ENCODE measurements at regions not wholly inside any gene's neighbourhood (a gene's known extent, or its start where the extent isn't known, plus 50 kb on each side); places are given as distances from the start of the nearest gene placed in this dataset.

DNA sequence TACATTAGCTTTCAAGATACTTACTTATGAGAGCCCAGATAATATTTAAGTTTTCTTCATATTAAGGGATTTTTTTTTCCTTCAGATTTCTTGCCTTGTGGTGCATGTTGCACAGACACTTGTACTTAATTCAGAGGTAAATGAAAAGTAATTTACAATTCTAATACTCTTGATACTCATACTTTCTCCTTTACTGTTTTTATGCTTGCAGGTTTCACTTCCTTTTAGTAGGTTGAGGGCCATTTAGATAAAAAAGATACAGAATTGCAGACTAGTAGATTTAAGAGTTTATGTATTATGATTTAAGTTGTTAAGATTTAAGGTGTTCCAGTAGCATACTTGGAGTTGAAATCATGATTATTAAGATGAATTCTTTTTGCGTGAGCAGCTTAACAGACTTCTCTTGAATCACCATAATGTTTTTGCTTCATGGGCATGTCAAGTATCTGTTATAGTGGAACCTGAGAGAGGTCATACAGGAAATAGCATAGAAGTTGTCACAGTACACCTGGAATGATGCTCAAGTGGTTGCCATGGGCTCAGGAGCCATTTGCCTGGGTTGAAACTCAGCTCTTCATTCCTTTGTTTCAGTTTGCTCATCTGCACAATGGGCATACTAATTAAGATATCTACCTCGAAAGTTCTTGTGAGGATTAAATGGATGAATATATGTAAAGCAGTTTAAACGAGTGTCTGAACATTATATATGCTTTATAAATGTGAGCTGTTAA lies 174.8 kb upstream of the PRPS1L1 start:
- no peak for DNase-seq

DNA sequence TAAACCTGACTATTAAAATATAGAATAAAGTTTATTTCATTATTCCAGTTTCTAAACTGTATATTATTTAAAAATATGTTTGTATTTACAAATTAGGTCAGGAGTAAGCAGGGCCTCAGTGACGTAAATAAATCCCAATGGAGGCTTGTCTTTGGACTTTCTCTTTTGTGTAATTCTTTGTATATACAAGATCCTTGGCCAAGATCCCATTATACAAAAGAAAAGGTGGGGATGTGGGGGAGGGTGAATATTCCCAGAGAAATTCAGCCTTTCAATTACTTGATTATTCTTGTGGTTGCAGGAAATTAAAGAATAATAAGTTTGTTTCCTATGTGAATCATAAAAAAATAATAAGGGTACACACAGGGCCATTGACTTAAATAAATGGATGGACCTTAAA lies 178.7 kb upstream of the PRPS1L1 start:
- no peak for DNase-seq

DNA sequence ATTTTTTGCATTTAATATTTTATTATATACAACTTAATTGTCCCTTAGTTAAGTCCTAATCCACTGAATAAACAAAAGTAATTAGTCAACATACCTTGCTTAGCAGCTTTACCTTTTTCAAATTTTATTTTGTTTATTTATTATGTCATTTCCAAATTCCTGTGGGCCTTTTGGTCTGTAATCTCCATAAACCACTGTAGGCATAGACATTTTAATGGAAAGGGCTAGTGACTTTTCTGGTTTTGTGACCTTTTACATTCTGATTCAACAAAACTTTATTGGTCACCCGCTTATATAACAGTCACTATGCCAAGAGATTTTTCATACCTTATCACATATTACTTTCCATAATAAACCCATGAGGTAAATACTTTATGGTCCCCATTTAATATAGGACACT lies 181.3 kb upstream of the PRPS1L1 start:
- DNase-seq, result no peak

DNA sequence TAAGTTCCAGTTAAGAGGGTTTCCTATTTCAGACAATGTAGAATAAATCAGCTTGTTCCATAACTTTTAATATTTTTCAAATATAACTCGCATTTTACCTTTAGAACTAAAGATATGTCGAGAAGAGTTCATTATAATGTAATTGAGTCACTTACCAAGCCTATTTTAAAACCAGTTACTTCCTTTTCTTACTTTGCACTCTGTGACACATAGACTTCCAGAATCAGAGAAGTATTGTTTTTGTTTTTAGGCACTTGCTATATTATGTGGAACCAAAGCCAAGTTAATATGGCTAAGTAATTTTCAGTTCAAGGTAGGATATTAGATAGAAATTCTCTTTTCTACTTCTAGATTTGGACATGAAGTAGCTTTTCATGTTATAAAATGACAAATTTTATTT lies 182.7 kb upstream of the PRPS1L1 start:
- DNase-seq, result no peak

DNA sequence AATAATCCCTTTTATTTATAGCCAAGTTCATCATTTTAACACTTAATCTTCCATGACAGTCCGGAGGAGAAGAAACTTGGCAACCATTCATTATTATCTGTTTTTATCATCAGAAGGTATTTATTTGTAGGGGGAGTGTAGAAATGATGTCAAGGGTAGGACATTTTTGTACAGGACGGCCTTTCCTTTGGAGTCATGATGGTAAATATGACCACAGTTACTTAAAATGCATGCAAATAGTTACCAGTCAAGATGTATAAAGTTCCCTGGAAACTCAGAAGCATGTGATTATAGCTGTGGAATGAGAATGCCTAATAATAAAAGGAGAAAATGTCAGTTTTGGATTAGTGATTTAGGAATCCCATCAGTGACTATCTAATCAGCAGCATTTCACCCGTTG lies 183.1 kb upstream of the PRPS1L1 start:
- no peak for DNase-seq

DNA sequence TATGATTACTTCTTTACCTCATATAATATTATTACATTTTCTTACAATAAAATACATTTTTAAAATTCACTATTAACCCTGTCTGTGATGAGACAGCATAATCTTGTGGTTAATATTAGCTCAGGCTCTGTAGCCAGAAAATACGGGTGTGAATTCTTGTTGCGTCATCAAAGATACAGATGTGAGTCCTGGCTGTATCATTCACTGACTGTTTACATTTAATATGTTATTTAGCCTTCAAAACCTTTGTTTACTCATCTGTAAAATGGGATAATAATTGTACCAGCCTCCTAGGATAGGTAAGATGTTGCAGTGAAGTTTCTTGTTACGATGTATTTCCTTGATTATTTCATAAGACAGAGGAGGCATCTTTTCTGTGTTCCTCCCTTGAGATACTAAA lies 184.7 kb upstream of the PRPS1L1 start:
- DNase-seq, result no peak

DNA sequence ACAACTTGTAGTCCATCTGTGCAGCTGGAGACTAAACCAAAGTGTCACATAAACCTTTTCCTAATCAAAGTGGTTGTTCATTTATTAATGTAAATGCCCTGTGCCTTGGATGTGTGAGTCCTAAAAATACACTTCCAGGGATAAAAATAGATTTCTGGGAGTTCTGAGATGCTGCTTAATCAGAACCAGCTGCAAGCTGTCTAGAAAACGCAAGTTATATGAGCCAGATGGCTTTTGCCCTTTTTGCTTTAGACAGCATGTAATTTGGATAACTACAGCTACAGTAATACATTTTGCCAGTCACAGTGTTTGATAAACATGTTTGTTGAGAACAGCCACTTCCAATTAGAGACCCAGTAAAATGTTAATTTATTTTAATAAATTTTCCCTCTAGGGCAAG lies 185.1 kb upstream of the PRPS1L1 start:
- DNase-seq, result peak; percentile 43

DNA sequence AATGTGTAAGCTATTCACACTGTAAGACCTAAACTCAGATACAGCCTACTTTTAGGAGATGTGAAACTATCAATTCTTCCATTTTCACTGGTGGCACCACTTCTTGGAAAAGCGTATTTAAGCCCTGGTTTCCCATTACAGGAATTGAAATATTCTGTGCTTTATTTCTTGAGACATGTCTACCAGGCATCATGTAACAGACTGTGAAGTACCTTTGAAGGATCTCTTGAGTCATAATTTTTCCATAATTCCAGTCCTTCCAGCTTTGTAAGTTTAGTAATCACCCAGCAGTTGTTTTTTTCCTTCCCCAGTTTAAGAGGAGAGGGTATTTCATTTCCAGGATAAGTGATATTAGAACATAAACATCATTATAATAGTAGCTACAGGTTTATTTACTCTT lies 186.0 kb upstream of the PRPS1L1 start:
- no peak for DNase-seq

DNA sequence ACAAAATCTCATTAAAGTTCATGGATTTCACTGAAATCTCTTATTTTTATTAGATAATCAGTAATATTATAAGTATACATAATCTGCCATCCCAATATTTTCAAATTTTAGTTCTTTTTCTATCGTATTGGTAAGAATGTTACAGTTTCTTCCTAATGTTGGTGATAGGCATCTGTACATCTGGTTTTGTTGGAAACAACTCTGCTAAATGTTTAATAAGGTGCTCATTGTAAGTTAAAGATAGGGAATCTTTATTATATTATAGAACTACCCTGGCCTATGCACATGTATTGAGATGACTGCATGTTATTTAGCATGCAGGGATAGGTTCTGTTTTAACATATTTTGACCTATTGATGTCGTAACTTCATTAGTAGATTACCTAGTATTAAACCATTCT lies 188.6 kb upstream of the PRPS1L1 start:
- DNase-seq, result no peak

DNA sequence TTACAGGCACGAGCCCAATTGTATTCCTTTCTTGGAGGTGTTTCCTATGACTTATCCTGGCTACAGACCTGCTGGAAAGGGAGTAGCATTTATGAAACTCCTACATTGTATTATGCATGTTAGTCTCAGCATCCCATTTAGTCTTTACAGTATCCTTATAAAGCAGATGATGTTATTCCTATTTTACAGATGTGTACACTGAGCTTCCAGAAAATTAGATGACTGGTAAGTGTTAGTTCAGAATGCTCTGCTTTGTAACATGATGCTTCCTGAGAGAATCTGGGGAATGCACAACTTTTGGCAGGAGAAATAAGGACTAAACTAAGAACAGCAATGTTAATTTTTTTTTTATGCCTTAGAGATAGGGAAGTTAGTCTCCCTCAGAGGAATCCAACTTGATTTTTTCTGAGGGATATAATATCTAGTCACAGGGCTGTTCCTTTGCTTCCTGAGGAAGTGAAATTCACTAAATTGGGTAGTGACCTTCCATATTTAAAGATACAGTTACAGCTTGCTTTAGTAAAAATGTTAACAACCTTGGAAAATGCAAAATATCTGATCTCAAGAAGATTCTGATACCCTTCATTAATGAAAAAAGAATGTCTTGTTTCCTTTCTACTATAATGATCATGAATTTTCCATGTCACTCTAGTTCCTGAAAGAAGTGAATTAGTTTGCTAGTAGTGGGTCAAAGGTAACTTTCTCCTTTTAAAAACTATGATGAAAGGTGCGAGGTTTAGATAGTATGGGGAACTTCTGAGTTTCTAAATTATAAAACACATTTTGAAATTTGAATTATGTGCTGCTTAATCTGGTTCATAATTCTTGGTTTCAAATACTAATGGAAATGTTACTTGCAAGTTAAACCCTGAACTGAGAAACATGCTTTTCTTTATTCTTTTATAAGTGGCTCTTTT lies 194.0 kb upstream of the PRPS1L1 start:
- DNase-seq, result no peak

DNA sequence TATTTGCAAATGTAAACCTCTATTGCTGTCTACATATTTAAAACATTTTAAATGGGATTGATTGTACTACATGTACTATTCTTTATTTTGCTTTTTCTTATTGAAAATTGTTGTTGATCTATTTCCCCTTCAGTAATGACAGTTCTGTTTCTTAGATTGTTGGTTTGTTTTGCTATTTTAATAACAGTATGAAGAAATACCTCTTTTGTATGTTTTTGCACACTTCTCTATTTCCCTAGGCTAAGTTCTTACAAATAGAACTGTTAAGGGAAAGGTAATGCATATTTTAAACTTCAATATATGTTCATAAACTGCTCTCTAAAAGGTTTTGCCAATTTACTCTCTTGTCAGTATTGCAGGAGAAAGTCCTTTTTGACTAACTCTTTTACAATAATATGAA lies 195.0 kb upstream of the PRPS1L1 start:
- no peak for DNase-seq

DNA sequence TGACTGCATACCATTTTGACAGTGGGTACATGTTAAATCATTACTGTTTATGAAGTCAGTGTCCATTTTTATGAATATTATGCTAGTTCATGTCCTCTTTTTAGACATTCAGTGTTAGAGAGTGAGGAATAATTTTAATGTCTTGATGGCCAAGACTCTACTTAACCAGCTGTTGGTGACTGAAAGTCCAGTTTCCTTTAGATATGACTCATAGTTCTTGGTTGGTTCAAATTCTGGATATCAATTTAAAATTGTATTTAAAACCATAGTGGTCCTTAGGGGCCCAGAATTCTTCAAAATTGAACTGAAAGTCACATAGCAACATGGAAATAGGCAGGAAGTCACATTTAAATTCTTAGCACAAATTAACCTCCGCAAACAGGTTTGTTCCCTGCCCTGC lies 196.5 kb upstream of the PRPS1L1 start:
- no peak for DNase-seq

DNA sequence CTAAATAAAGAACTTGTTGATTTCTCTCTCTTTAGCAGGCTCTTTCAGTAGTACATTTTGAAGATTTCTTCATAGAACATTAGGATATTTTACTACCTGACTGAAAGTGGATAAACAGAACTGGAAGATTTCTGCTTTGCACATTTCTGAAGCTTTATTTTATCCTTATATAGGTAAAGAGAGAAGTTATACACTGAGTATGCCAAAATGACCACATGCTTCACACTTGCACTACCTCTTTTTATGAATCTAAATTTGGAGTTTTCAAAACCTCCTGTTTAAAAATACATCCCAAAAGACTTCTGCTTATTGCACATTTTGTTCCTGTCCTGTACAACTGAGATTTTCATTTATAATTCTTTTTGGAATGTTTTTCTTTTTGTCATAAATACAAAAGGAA lies 197.4 kb upstream of the PRPS1L1 start:
- no peak for DNase-seq

DNA sequence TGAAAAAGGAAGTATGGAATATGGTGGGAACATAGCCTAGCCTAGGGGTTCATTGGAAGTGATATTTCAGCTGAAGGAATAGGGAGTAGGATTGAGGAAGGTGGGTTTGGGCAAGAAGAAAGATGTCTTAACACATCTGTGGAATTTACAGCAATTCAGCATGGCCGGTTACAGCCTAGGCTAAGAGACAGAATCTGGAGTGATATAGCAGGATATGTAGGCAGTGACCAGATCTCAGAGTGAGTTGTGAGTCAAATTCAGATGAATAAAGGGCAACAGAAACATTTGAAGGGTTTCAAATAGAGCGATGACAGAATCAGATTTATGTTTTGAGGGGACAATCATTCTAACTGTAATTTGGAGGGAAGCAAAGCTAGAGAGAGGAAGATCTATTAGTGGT lies 199.0 kb upstream of the PRPS1L1 start:
- DNase-seq, result no peak

DNA sequence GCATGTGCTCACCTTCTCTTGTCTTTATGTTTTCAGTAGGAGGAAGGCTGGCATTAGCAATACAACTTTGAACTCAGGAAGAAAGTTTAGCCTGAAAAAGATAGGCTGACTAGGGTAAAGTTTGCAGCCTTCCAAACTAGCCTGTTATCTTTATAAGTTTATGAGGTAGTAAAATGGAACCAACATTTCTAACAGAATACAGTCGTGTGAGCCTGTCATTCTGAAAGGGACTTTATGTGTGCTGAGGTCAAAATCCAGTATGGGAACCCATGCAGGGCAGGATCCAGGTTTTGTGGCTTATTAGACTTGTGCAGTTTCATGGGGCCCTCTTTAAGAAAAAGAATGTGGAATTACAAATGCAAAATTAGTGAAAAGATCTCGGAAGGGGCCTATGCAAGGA lies 201.0 kb upstream of the PRPS1L1 start:
- no peak for DNase-seq

DNA sequence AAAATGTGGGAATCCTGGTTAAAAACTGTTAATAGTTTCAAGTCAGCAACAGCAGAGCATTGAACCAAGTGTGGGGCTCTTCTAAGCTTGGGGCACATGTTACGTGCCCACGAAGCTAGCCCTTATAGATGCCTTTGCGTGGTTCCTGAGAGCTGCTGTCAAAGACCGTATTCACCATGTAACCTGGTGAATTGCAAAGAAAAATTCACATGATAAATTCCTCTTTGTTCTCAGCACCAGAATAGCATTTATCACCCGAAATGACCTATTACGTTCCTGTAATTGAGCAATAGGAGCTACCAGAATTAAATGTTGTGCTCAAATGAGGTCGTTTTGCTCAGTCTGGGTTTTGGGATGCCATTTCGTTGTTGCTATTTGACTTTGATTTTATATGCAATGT lies 202.6 kb upstream of the PRPS1L1 start:
- DNase-seq, result no peak

DNA sequence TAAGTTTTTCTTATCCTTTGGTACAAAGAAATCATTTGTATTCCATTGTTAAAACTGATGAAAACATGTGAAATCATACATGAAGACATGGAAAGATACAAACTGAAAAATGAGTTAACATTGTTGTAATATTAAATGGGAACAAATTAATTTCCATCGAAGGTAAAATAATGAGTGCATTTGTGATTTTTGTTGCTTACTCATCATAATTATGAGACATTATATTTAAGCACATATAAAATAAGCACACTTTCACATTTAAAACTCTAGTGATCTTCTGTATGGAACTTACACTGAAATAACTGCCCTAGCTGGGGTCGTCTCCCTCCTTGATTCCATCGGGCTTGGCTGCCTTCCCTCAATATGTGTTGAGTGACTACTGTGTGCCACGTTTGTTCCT lies 204.2 kb upstream of the PRPS1L1 start:
- DNase-seq, result no peak

DNA sequence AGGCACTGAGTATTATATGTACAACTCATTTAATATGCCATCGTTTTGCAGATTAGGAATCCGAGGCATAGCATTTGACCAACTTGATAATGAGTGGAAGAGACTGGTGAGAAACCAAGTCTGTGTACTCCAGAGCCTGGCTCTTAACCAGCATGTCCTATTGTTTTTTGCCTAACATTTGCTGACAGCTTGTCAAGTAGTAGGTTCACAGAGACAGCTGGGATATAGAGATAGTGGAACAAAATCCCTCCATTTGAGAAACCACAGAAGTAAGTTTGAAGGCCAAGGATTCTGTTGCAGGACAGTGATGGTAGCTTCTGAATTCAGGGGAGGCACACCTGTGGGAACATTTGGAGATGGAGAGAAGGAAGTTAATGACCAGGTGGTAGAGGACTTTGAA lies 206.9 kb upstream of the PRPS1L1 start:
- DNase-seq, result no peak

DNA sequence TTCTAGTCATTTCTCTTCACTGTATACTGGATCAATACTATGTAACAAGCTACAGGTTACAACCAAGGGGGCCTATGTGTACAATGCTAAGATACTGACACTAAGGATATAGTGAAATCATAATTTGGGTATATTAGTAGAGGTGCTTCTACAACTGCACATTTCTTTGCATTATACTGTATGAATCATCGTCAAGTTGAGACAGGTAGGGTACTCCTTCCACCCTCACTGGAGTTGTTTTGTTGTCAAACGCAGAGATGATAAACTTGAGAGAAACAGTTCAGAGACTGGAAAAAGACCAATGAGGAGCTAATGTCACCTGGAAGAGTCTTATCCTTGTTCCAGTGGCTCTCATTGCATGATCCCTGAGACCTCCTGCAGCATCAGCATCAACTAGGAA lies 208.2 kb upstream of the PRPS1L1 start:
- no peak for DNase-seq

DNA sequence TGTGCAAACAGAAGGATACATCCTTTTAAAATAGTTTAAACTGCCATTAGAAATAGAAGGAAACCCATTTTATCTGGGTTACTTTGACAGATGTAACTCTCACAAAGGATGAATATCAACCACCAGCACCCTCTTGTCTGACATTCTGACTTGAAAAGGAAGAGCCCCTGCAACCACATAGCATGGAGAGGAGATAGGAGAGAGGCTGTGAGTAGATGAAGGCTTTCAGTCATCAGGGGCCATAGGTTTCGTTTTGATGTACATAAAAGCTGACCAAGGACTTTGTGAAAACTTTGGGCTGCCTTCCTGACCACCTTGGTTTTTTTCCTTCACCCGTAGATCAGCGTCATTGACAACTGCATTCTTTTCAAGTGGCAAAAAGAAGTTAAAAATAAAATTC lies 211.6 kb upstream of the PRPS1L1 start:
- DNase-seq, result no peak

DNA sequence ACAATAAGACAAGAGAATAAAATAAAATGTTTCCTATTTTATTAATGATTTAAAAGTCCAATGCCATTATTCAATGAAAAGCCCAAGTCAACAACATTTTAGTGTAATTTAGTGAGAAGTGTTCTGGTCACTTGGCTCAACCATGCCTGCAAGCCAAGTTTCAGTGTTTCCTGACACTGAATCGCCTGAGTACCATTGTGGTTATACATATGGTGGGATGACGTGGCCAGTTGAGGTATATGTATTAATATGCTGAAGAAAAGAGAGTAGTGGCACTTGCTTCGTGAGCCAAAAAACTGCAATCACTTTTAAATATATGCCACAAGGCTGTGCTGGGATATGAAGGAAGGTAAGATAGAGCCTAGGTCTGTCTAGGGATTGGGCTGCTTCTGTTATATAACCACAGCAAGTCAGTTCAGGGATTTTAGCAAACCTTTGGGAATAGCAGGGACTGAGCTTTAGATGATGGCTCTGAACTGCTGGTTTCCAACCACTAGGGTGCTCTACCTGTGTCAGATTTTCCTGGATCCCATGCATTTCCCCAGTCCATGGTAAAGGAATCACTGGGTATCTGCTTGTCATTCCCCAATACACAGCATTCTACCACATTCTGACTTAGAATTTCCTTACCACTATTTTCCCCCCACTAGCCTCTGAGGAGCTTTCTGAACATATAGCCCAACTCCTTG lies 214.0 kb upstream of the PRPS1L1 start:
- no peak for DNase-seq

DNA sequence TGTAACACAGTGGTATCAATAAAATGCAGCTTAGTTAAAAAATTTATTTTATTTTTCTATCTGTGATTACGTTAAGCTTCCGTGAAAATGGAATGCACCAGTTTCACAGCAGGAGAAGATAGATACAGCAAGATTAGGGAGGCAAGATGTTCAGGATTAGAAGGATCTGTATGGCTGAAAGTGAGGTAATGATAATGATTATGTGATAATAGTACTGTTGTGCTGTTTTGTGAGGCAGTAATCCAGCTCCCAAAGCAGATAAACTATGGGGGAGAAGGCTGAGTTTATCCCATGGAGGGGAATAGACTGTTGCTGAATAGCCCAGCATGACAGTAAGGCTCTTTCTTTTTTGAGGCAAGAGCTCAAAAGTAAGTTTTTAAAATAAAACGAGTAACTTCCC lies 216.1 kb upstream of the PRPS1L1 start:
- DNase-seq, result no peak

DNA sequence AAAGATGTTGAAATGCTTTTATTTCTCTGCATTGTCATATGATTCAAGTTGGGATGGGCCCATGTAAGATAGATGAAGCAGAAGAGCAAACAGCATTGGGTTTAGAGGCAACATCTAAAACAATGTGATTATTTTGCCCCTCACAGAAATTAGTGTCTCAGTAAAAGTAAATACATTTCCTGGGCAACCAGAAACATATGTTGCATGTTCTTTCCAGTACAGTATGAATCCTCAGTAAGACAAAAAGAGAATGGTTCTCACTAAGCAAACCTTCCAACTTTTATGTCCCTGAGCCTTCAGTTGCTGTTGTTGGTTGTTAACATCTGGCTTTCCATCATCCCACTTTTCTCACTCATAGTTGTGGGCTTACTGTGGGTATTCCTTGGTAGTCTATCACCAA lies 222.5 kb upstream of the PRPS1L1 start:
- no peak for DNase-seq

DNA sequence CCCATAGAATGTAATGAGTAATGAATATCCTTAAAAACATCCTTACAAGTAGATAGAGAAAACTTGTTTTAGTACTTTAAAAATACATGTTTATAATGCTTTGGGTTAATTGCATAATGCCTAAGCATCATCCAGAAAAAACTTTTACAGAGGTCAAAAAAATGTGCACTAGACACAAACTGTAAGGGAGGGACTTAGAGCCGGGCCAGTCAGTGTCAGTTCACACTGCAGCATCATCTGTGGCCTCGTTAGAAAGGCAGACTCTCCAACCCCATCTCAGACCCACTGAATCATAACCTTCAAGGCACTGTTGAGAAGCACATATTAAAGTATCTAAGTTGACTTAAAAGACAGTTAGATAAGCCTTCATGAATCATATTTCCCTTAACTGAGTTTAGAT lies 230.1 kb upstream of the PRPS1L1 start:
- DNase-seq, result no peak

Data from COR-L47 (cell line).